Esophagus muscularis mucosa (tissue), 4 donors: ENCODE measurements at regions not wholly inside any gene's neighbourhood (a gene's known extent, or its start where the extent isn't known, plus 50 kb on each side); places are given as distances from the start of the nearest gene placed in this dataset.

Experiments used
- DNase-seq: peaks from one replicate; pipeline ENCODE4 v3.0.0-alpha.2; 2017; ENCODE audit errors: extremely low spot score
- H3K27ac ChIP-seq, 4 donors: fragments of 200-600 bp; sonication (generic); replicated peaks in 1 of 4; 1 replicate in 3 of 4; 2 replicates in 1 of 4; pipeline ENCODE4 v1.5.1; 2016 to 2019; ENCODE audit warnings: mild to moderate bottlenecking in 1 of 4
- H3K27me3 ChIP-seq, 4 donors: fragments of 200-600 bp; sonication (generic); one replicate each; pipeline versions ENCODE4 v1.5.1 to v1.6.0; 2016 to 2019
- H3K36me3 ChIP-seq, 4 donors: fragments of 200-600 bp; sonication (generic); one replicate each; pipeline ENCODE4 v1.5.1; 2016 to 2019
- H3K4me1 ChIP-seq, 4 donors: fragments of 200-600 bp; sonication (generic); one replicate each; pipeline ENCODE4 v1.5.1; 2016 to 2019
- H3K4me3 ChIP-seq, 4 donors: fragments of 200-600 bp; sonication (generic); 1 replicate in 2 of 4; 2 replicates in 2 of 4; pipeline ENCODE4 v1.5.1; 2016 to 2019; ENCODE audit warnings: mild to moderate bottlenecking in 4 of 4, moderate library complexity in 1 of 4
- H3K9me3 ChIP-seq, 4 donors: fragments of 200-600 bp; sonication (generic); 1 replicate in 3 of 4; 2 replicates in 1 of 4; pipeline ENCODE4 v1.5.1; 2016 to 2019
- EP300 ChIP-seq: sonication (generic); formaldehyde crosslinking; IDR thresholded peaks from one replicate; pipeline ENCODE4 v1.6.1; 2017; ENCODE audit warnings: antibody characterized with exemption
- POLR2A ChIP-seq: fragments of 450-650 bp; IDR thresholded peaks from one replicate; pipeline ENCODE4 v1.6.1; 2017; ENCODE audit warnings: antibody characterized with exemption, moderate library complexity, mild to moderate bottlenecking, low read depth
- POLR2AphosphoS5 ChIP-seq, 2 donors: sonication (generic); formaldehyde crosslinking; IDR thresholded peaks; one replicate each; pipeline ENCODE4 v1.6.1; 2017; ENCODE audit warnings: antibody characterized with exemption in 2 of 2
- WGBS: methylation state at CpG from one replicate; pipeline ENCODE4 v1.1.5; 2018; 5-methylcytosine and 5-hydroxymethylcytosine counted together
- intact Hi-C: fragments of 100-400 bp; cut with DNase I; formaldehyde crosslinking; loops from one replicate; pipeline ENCODE4 v1.15.1; 2023
- TF ChIP-seq, protein P1 (sequence below), 3 experiments: fragments of 200-600 bp in 2 of 3; fragments of 450-650 bp in 1 of 3; sonication (generic) in 2 of 3; IDR thresholded peaks; one replicate each; pipeline ENCODE4 v1.5.1; 2017 to 2019; ENCODE audit warnings: antibody characterized with exemption in 3 of 3, mild to moderate bottlenecking in 2 of 3, moderate library complexity in 1 of 3

DNA sequence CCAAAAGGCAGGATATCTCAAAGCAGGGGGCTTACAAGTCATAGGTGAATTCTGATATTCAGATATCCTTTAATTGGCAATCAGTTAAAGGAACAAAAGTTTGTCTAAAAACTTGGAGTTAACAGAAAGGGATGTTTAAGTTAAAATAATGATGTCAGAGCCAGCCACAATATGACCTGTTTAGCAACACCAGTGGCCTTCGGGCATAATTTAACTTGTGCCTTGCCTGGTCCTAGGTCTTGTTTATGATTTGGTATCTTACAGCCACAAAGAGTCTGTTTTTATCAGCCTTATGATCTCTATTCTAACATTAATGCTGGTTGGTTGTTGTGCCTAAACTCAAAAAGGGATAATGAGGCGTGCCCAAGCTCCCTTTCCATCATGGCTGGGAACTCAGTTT is 252.9 kb downstream of the RNF152 start:
- Histone ChIP-seq H3K9me3 (no peaks in the 10 kb centered on the region), H3K27ac (no peak overlapping the region), H3K4me1 (peaks cover 0 to 5% (median 4%) of the 10 kb centered on the region in 4 donors), H3K4me3 (no peak overlapping the region), H3K27me3 (no peaks in the 10 kb centered on the region), H3K36me3 (no peaks in the 10 kb centered on the region)
- intact Hi-C loops, result loop anchor here (5.0 kb wide), 2 partner anchors 252 to 492 kb away; partner anchors contain the start of gene RNF152
- TF ChIP-seq POLR2A, result no peak
- TF ChIP-seq POLR2AphosphoS5 (IDR thresholded peaks at IDR 0.05), result no peak
- TF ChIP-seq EP300, result no peak
- TF ChIP-seq, protein P1, sequence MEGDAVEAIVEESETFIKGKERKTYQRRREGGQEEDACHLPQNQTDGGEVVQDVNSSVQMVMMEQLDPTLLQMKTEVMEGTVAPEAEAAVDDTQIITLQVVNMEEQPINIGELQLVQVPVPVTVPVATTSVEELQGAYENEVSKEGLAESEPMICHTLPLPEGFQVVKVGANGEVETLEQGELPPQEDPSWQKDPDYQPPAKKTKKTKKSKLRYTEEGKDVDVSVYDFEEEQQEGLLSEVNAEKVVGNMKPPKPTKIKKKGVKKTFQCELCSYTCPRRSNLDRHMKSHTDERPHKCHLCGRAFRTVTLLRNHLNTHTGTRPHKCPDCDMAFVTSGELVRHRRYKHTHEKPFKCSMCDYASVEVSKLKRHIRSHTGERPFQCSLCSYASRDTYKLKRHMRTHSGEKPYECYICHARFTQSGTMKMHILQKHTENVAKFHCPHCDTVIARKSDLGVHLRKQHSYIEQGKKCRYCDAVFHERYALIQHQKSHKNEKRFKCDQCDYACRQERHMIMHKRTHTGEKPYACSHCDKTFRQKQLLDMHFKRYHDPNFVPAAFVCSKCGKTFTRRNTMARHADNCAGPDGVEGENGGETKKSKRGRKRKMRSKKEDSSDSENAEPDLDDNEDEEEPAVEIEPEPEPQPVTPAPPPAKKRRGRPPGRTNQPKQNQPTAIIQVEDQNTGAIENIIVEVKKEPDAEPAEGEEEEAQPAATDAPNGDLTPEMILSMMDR (IDR thresholded peaks at IDR 0.05), result no peak
- no peak for DNase-seq
- WGBS, result 93% methylated on average over 2 of the region's 2 CpGs

DNA sequence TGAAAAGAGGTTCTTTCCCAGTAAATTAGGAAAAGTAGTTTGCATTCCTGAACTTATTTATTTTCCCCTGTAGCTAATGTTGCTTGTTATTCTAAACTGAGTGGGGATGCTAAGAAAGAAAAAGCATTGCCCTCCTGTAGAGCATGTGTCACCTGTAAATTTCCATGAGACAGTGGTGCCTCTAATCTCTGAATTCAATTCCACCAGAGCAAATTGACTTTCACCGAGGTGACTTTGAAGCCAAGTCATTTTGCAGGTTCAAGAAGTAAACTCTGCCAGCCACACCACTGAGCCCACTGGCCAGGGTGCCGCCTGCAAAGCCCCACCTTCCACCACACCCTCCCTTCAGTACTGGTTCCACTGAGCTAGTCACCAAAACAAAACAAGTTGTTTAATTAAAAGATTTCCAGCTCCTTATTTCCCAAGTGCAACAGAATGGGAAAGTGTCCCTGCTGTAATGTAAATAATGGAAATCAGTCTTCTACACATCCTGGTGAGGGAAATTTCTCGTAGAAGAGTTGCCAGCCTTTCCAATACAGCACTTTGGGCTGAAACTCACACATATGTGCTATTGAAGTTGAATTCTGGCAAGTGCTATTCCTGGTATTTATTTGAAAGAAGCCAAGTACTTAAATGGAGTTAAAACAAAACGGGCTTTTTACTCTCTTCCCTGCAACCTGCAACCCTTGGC is 254.8 kb downstream of the RNF152 start:
- Histone ChIP-seq H3K9me3 (no peaks in the 10 kb centered on the region), H3K4me1 (peaks cover 0 to 5% (median 4%) of the 10 kb centered on the region in 4 donors), H3K4me3 (no peak overlapping the region), H3K27ac (no peak overlapping the region), H3K27me3 (no peaks in the 10 kb centered on the region), H3K36me3 (no peaks in the 10 kb centered on the region)
- intact Hi-C loops, result loop anchor here (5.0 kb wide), 2 partner anchors 254 to 494 kb away; partner anchors contain the start of gene RNF152
- WGBS, result 69% methylated on average over 4 of the region's 4 CpGs
- no peak for DNase-seq
- TF ChIP-seq POLR2A (no peak), POLR2AphosphoS5 (IDR thresholded peaks at IDR 0.05) (no peak), EP300 (no peak)
- TF ChIP-seq, protein P1 (IDR thresholded peaks at IDR 0.05), result no peak

DNA sequence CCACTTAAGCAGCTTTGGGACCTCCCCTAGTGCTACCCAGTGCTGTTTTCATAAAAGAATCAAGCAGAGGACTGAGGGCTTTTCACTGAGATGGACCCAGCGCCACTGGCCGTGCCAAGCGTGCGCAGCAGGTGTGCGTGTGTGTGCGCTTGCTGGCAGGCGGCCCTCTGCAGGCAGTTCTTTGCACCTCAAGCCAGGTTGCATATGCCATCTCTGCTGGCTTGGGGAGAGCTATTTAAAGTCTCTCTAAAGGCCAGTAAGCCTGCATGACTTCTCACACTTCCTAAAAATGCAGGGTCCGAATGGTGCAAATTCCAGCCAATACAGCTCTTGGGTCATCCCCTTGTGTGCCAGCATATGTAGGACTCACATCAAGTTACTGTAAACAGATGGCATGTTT is 255.5 kb downstream of the RNF152 start:
- H3K27me3 ChIP-seq, result no peaks in the 10 kb centered on the region
- peaks cover 0 to 5% (median 4%) of the 10 kb centered on the region in 4 donors for H3K4me1 ChIP-seq
- H3K36me3 ChIP-seq, result no peaks in the 10 kb centered on the region
- no peak for DNase-seq
- H3K9me3 ChIP-seq, result no peaks in the 10 kb centered on the region
- WGBS, result 84% methylated on average over 4 of the region's 8 CpGs
- H3K27ac ChIP-seq, result no peak overlapping the region
- intact Hi-C loops, result loop anchor here (5.0 kb wide), 2 partner anchors 255 to 495 kb away; partner anchors contain the start of gene RNF152
- H3K4me3 ChIP-seq, result no peak overlapping the region
- no peak for TF ChIP-seq POLR2A
- TF ChIP-seq POLR2AphosphoS5 (IDR thresholded peaks at IDR 0.05), result no peak
- TF ChIP-seq EP300, result no peak
- TF ChIP-seq, protein P1 (IDR thresholded peaks at IDR 0.05), result no peak

DNA sequence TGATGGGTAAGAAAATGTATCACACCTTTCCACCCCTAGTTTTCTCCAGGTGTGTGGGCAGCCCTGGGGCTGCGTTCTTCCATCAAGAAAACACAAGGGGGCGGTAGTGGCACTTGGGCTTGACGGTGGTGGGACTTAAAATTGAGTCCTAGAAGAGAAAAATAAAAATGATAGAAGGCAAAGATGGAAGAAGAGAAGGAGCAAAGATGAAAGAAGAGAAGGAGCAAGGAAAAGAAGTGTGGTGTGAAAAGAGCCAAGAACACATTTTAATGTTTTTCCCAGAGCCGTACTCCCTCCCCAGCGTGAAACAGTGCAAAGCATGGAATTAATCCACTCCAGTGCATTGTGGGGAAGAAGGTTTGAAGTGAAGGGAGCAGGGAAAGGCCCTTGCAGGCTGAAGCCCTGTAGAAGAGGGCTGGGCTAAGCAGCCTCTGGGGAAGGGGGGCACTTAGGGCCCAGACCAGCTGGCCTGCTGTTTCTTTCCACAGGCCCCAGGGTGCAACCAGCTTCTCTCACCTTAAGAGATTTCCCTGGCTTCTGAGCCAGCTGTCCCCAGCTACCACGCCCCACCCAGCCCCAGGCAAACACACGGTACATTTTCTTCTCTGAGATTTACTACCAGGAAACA is 256.8 kb downstream of the RNF152 start:
- TF ChIP-seq POLR2A (no peak), POLR2AphosphoS5 (IDR thresholded peaks at IDR 0.05) (no peak), EP300 (no peak)
- TF ChIP-seq, protein P1 (IDR thresholded peaks at IDR 0.05), result peak in 2 of 3 experiments; percentile 49 to 69
- DNase-seq, result no peak
- H3K9me3 ChIP-seq, result no peaks in the 10 kb centered on the region
- no peak overlapping the region for H3K4me3 ChIP-seq
- 38% methylated on average over 7 of the region's 7 CpGs for WGBS
- H3K4me1 ChIP-seq, result peaks cover 0 to 5% (median 4%) of the 10 kb centered on the region in 4 donors
- no peaks in the 10 kb centered on the region for H3K27me3 ChIP-seq
- no peak overlapping the region for H3K27ac ChIP-seq
- no peaks in the 10 kb centered on the region for H3K36me3 ChIP-seq
- intact Hi-C loops, result loop anchor here (5.0 kb wide), 2 partner anchors 256 to 496 kb away; partner anchors contain the start of gene RNF152
